GM19467 (cell line): ENCODE measurements at regions not wholly inside any gene's neighbourhood (a gene's known extent, or its start where the extent isn't known, plus 50 kb on each side); places are given as distances from the start of the nearest gene placed in this dataset.
"Not testable (repeated sequence)": the region's sequence is repeated elsewhere in the genome, so short reads cannot be mapped to it uniquely, and the experiment has no call there.

Experiments
- ATAC-seq: cut with Tn5 transposase; IDR thresholded peaks from one replicate; pipeline ENCODE4 v1.9.1; 2021; ENCODE audit warnings: mild to moderate bottlenecking, moderate library complexity; ENCODE audit not compliant: unreplicated experiment

- ATAC-seq: peak; percentile 64
These were observed 53.9 kb downstream of the OTOR start for GRCh38 chr20:16801919-16802651.

- no peak for ATAC-seq
These were observed 54.4 kb downstream of the OTOR start for GRCh38 chr20:16802652-16802935.

GRCh38 chr20:16803965-16804792 is 56.0 kb downstream of the OTOR start:
- ATAC-seq: no peak

- no peak for ATAC-seq
These were observed 56.6 kb downstream of the OTOR start for GRCh38 chr20:16804793-16805187.

- no peak for ATAC-seq
These were observed 57.9 kb downstream of the OTOR start for GRCh38 chr20:16806061-16806460.

GRCh38 chr20:16806886-16807285 is 58.7 kb downstream of the OTOR start:
- no peak for ATAC-seq

GRCh38 chr20:16808796-16809195 is 60.6 kb downstream of the OTOR start:
- ATAC-seq: no peak

- ATAC-seq: no peak
These were observed 62.1 kb downstream of the OTOR start for GRCh38 chr20:16810216-16810615.

GRCh38 chr20:16816192-16816591 is 68.0 kb downstream of the OTOR start:
- ATAC-seq: no peak

- no peak for ATAC-seq
These were observed 71.3 kb downstream of the OTOR start for GRCh38 chr20:16819483-16819882.

GRCh38 chr20:16821211-16822089 is 73.3 kb downstream of the OTOR start:
- no peak for ATAC-seq

GRCh38 chr20:16824664-16825063 is 76.5 kb downstream of the OTOR start:
- ATAC-seq: no peak

- no peak for ATAC-seq
These were observed 80.6 kb downstream of the OTOR start for GRCh38 chr20:16828666-16829305.

- ATAC-seq: not testable (repeated sequence)
These were observed 87.5 kb downstream of the OTOR start for GRCh38 chr20:16835690-16836089.

- no peak for ATAC-seq
These were observed 94.4 kb downstream of the OTOR start for GRCh38 chr20:16842486-16843120.

GRCh38 chr20:16844406-16844805 is 96.2 kb downstream of the OTOR start:
- ATAC-seq: no peak

- no peak for ATAC-seq
These were observed 97.8 kb downstream of the OTOR start for GRCh38 chr20:16846006-16846405.

GRCh38 chr20:16848061-16848460 is 99.9 kb downstream of the OTOR start:
- no peak for ATAC-seq

- ATAC-seq: no peak
These were observed 100.4 kb downstream of the OTOR start for GRCh38 chr20:16848526-16848925.

GRCh38 chr20:16860914-16861313 is 112.8 kb downstream of the OTOR start:
- ATAC-seq: no peak

GRCh38 chr20:16861708-16862107 is 113.5 kb downstream of the OTOR start:
- ATAC-seq: no peak
